ENCODE measurements at regions not wholly inside any gene's neighbourhood (a gene's known extent, or its start where the extent isn't known, plus 50 kb on each side); places are given as distances from the start of the nearest gene placed in this dataset.

DNA sequence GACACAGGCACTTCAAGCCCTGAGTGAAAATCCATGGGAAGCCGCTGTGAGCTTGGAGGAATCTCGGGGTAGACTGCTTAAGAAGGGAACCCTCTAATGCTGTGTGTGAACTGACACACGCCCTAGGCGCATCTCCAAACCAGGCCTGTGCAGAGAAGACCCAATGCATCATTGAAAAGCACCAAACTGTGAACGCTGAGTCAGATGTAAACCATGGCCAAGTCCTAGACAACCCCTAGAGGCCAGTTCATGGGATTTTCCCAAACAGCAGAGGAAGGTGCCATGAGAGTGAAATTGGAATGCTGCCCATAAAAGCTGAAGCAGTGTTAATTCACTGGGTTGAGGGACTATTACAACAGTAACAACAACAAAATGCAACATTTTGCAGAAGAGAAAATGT is 296.5 kb downstream of the SMOC2 start:
- ChIA-PET CTCF (no interaction called here), POLR2A (no interaction called here)
- no peak for ATAC-seq (ENCODE audit: poor library complexity)
- TF ChIP-seq CTCF (IDR thresholded peaks at IDR 0.05) = no peak
- no peaks in the 10 kb centered on the region for H3K27me3 ChIP-seq (ENCODE audit: control insufficient read depth in 1 of 2, insufficient read depth in 2 of 2, low read length in 2 of 2)
- Mint-ChIP-seq H3K4me1 (ENCODE audit: low read depth) (no peaks in the 10 kb centered on the region), H3K27me3 (no peaks in the 10 kb centered on the region), H3K27ac (no peak overlapping the region), H3K36me3 (ENCODE audit: low read depth) (no peaks in the 10 kb centered on the region), H3K9me3 (peaks cover 5% of the 10 kb centered on the region), H3K4me3 (no peak overlapping the region)
- H3K4me1 ChIP-seq (ENCODE audit: insufficient read depth, low read length) = no peaks in the 10 kb centered on the region
- H3K4me3 ChIP-seq (ENCODE audit: low read length) = no peak overlapping the region
- no peak overlapping the region for H3K27ac ChIP-seq (ENCODE audit: low read depth in 1 of 2, low read length in 2 of 2)
- DNase-seq = no peak
- intact Hi-C loops (cut with DNase I, micrococcal nuclease) = no loop called here
- peaks cover 6 to 7% of the 10 kb centered on the region in 2 experiments for H3K9me3 ChIP-seq (ENCODE audit: control insufficient read depth in 1 of 2, insufficient read depth in 1 of 2, low read length in 2 of 2)
- H3K36me3 ChIP-seq (ENCODE audit: insufficient read depth, low read length) = no peaks in the 10 kb centered on the region

DNA sequence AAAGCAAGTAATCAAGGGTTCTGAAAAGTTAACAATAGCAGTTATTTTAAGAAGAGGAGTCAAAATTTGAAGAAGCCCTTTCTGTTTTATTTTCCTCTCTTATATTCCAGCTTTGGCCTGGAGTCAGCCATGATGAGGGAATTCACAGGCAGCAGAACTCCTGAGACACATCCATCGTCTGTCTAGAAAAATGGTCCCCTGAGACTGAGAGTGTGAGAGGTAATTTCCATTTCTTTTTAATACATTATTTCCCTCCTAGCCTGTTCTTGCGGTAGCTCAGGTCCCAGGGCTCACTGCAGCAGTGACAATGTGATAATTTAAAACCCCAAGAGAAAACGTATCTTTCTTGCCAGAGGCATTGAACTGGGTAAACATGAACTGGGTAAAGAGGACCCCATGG is 296.0 kb downstream of the SMOC2 start:
- no peak for ATAC-seq (ENCODE audit: poor library complexity)
- DNase-seq = no peak
- no peaks in the 10 kb centered on the region for H3K4me1 Mint-ChIP-seq (ENCODE audit: low read depth)
- H3K9me3 Mint-ChIP-seq = peaks cover 5% of the 10 kb centered on the region
- peaks cover 6 to 7% of the 10 kb centered on the region in 2 experiments for H3K9me3 ChIP-seq (ENCODE audit: control insufficient read depth in 1 of 2, insufficient read depth in 1 of 2, low read length in 2 of 2)
- intact Hi-C loops (cut with DNase I, micrococcal nuclease) = no loop called here
- POLR2A ChIA-PET = no interaction called here
- CTCF ChIA-PET = no interaction called here
- H3K36me3 ChIP-seq (ENCODE audit: insufficient read depth, low read length) = no peaks in the 10 kb centered on the region
- H3K27me3 ChIP-seq (ENCODE audit: control insufficient read depth in 1 of 2, insufficient read depth in 2 of 2, low read length in 2 of 2) = no peaks in the 10 kb centered on the region
- no peak overlapping the region for H3K4me3 ChIP-seq (ENCODE audit: low read length)
- no peak overlapping the region for H3K27ac ChIP-seq (ENCODE audit: low read depth in 1 of 2, low read length in 2 of 2)
- H3K36me3 Mint-ChIP-seq (ENCODE audit: low read depth) = no peaks in the 10 kb centered on the region
- H3K27me3 Mint-ChIP-seq = no peaks in the 10 kb centered on the region
- TF ChIP-seq CTCF (IDR thresholded peaks at IDR 0.05) = no peak
- no peaks in the 10 kb centered on the region for H3K4me1 ChIP-seq (ENCODE audit: insufficient read depth, low read length)
- no peak overlapping the region for H3K27ac Mint-ChIP-seq
- H3K4me3 Mint-ChIP-seq = no peak overlapping the region

- DNase-seq (no peak), ATAC-seq (ENCODE audit: poor library complexity) (no peak)
- H3K4me1 ChIP-seq (ENCODE audit: insufficient read depth, low read length) = no peaks in the 10 kb centered on the region
- ChIA-PET POLR2A (no interaction called here), CTCF (no interaction called here)
- intact Hi-C loops (cut with DNase I, micrococcal nuclease) = no loop called here
- H3K27ac ChIP-seq (ENCODE audit: low read depth in 1 of 2, low read length in 2 of 2) = no peak overlapping the region
- no peaks in the 10 kb centered on the region for H3K36me3 ChIP-seq (ENCODE audit: insufficient read depth, low read length)
- Mint-ChIP-seq H3K36me3 (ENCODE audit: low read depth) (no peaks in the 10 kb centered on the region), H3K4me3 (no peak overlapping the region), H3K27ac (no peak overlapping the region), H3K4me1 (ENCODE audit: low read depth) (no peaks in the 10 kb centered on the region), H3K27me3 (no peaks in the 10 kb centered on the region), H3K9me3 (peaks cover 4% of the 10 kb centered on the region)
- H3K27me3 ChIP-seq (ENCODE audit: control insufficient read depth in 1 of 2, insufficient read depth in 2 of 2, low read length in 2 of 2) = no peaks in the 10 kb centered on the region
- H3K4me3 ChIP-seq (ENCODE audit: low read length) = no peak overlapping the region
- H3K9me3 ChIP-seq (ENCODE audit: control insufficient read depth in 1 of 2, insufficient read depth in 1 of 2, low read length in 2 of 2) = peaks cover 6 to 7% of the 10 kb centered on the region in 2 experiments
- no peak for TF ChIP-seq CTCF (IDR thresholded peaks at IDR 0.05)
These were observed 295.1 kb downstream of the SMOC2 start for GRCh38 chr6:168736039-168736438.
